GM21529 (cell line): ENCODE measurements at regions not wholly inside any gene's neighbourhood (a gene's known extent, or its start where the extent isn't known, plus 50 kb on each side); places are given as distances from the start of the nearest gene placed in this dataset.
A peak's percentile ranks its signal among the peaks of the same experiment; 100 is the strongest.
"Not testable (repeated sequence)": the region's sequence is repeated elsewhere in the genome, so short reads cannot be mapped to it uniquely, and the experiment has no call there.

Experiments used
- ATAC-seq: cut with Tn5 transposase; IDR thresholded peaks from one replicate; pipeline ENCODE4 v1.9.1; 2021; ENCODE audit not compliant: unreplicated experiment

- not testable (repeated sequence) for ATAC-seq
These were observed 105.3 kb upstream of the PZP start for GRCh38 chr12:9313479-9313878.

GRCh38 chr12:9312406-9313392 lies 104.5 kb upstream of the PZP start:
- ATAC-seq, result not testable (repeated sequence)

GRCh38 chr12:9311454-9311853 lies 103.3 kb upstream of the PZP start:
- not testable (repeated sequence) for ATAC-seq

GRCh38 chr12:9310645-9311044 lies 102.5 kb upstream of the PZP start:
- ATAC-seq, result not testable (repeated sequence)

GRCh38 chr12:9309749-9310148 lies 101.6 kb upstream of the PZP start:
- ATAC-seq, result peak; percentile 82

- ATAC-seq, result peak; percentile 55
These were observed 100.5 kb upstream of the PZP start for GRCh38 chr12:9308745-9309144.

- not testable (repeated sequence) for ATAC-seq
These were observed 100.0 kb upstream of the PZP start for GRCh38 chr12:9308163-9308562.

- ATAC-seq, result not testable (repeated sequence)
These were observed 99.1 kb upstream of the PZP start for GRCh38 chr12:9307255-9307654.

- ATAC-seq, result not testable (repeated sequence)
These were observed 97.8 kb upstream of the PZP start for GRCh38 chr12:9306004-9306403.

- not testable (repeated sequence) for ATAC-seq
These were observed 96.3 kb upstream of the PZP start for GRCh38 chr12:9304540-9304939.

- ATAC-seq, result not testable (repeated sequence)
These were observed 87.7 kb upstream of the PZP start for GRCh38 chr12:9295872-9296271.

GRCh38 chr12:9294072-9294620 lies 86.0 kb upstream of the PZP start:
- ATAC-seq, result not testable (repeated sequence)

- not testable (repeated sequence) for ATAC-seq
These were observed 85.2 kb upstream of the PZP start for GRCh38 chr12:9293391-9293790.

- ATAC-seq, result not testable (repeated sequence)
These were observed 81.8 kb upstream of the PZP start for GRCh38 chr12:9289984-9290383.

- peak; percentile 13 for ATAC-seq
These were observed 76.5 kb upstream of the PZP start for GRCh38 chr12:9284724-9285123.

- peak; percentile 52 for ATAC-seq
These were observed 76.0 kb upstream of the PZP start for GRCh38 chr12:9284197-9284596.

- ATAC-seq, result peak; percentile 39
These were observed 75.3 kb upstream of the PZP start for GRCh38 chr12:9283346-9284095.

GRCh38 chr12:9276990-9277389 lies 68.8 kb upstream of the PZP start:
- ATAC-seq, result no peak

GRCh38 chr12:9273276-9273675 lies 65.1 kb upstream of the PZP start:
- no peak for ATAC-seq

- no peak for ATAC-seq
These were observed 63.7 kb upstream of the PZP start for GRCh38 chr12:9271875-9272274.

- no peak for ATAC-seq
These were observed 56.4 kb upstream of the PZP start for GRCh38 chr12:9264546-9264945.
